Erythroblast (primary cell): ENCODE measurements at regions not wholly inside any gene's neighbourhood (a gene's known extent, or its start where the extent isn't known, plus 50 kb on each side); places are given as distances from the start of the nearest gene placed in this dataset.

ENCODE experiments used
- GATA1 ChIP-seq: IDR thresholded peaks from 2 replicates; pipeline ENCODE4 v1.6.1; 2011; ENCODE audit warnings: low read depth, mild to moderate bottlenecking, control low read depth, low read length, moderate library complexity
- POLR2A ChIP-seq: IDR thresholded peaks from 2 replicates; pipeline ENCODE4 v1.6.1; 2011; ENCODE audit warnings: mild to moderate bottlenecking, low read length

DNA sequence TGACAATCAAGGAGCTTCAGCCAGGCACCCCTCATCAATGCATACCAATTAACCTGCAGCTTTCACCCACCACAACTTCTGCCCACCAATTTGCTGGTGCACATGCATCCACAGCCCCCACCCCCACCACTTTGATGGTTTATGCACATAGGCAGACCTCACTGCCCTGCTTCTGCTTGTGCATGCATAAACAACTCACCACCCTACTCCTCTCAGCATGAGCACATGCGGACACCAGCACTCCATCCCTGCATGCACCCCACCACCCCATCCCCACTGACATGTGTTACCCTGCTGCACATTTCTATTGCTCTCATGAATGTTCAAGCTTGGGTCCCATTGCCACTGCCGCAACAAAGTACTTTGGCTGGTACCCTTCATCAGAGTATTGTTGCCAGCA, 94.5 kb upstream of the GALNTL6 start:
- no peak for TF ChIP-seq POLR2A
- TF ChIP-seq GATA1 = no peak
